ENCODE measurements at regions not wholly inside any gene's neighbourhood (a gene's known extent, or its start where the extent isn't known, plus 50 kb on each side); places are given as distances from the start of the nearest gene placed in this dataset.

- no TSS peak for BruUV-seq (replicated peaks)
- no peak for TF ChIP-seq HMBOX1 (IDR thresholded peaks at IDR 0.05)
- TF ChIP-seq BRD9 (IDR thresholded peaks at IDR 0.05; ENCODE audit: low read depth, partially characterized antibody) = no peak
- no peak for TF ChIP-seq CHD7 (IDR thresholded peaks at IDR 0.05; ENCODE audit: low read depth, low read length)
- no peak for TF ChIP-seq PATZ1 (CRISPR knock-in tag; IDR thresholded peaks at IDR 0.05; ENCODE audit: borderline replicate concordance)
- no peak for TF ChIP-seq BACH1 (tag; IDR thresholded peaks at IDR 0.05)
- no peak for TF ChIP-seq ZNF41 (CRISPR knock-in tag; conservative IDR thresholded peaks at IDR 0.05)
- no peak for TF ChIP-seq MCM2 (IDR thresholded peaks at IDR 0.05; ENCODE audit: low read depth)
- no peak for TF ChIP-seq SMARCA5 (IDR thresholded peaks at IDR 0.05)
- TF ChIP-seq SP1 (CRISPR knock-in tag; IDR thresholded peaks at IDR 0.05) = no peak
- no peak for TF ChIP-seq SIN3B (IDR thresholded peaks at IDR 0.05; ENCODE audit: low read depth)
Observed at GRCh38 chr5:68709239-68709638, 384.6 kb upstream of the SLC30A5 start.

More at GRCh38 chr5:68709239-68709638, 384.6 kb upstream of the SLC30A5 start:
- no peak overlapping the region for H3K4me2 ChIP-seq (ENCODE audit: insufficient read depth, low read length)
- ChIA-PET POLR2A (interaction anchor here (1.3 kb wide), 1 partner anchor 11 kb away, joined by 4 read pairs; no protein-coding TSS in a partner anchor), CTCF (ENCODE audit: low intra/inter-chr PET ratio) (no interaction called here)
- no peaks in the 10 kb centered on the region for H3K9me3 ChIP-seq (replicated peaks; ENCODE audit: control insufficient read depth, insufficient read depth, low read depth, low read length)
- H3K27me3 ChIP-seq (ENCODE audit: control insufficient read depth in 2 of 2, insufficient read depth in 2 of 2, low read length in 2 of 2) = no peaks in the 10 kb centered on the region; a peak in 1 of 5 replicates
- FAIRE-seq = no peak
- no peak for ATAC-seq
- no peak overlapping the region for H3K4me3 ChIP-seq
- DNase-seq (ENCODE audit: extremely low read depth in 1 of 4, low spot score in 3 of 4) = no peak
- peak overlapping the region; percentile 53; the same call in 1 of the 2 replicates for H2AFZ ChIP-seq (ENCODE audit: low read depth, low read length)
- no peaks in the 10 kb centered on the region for H3K79me2 ChIP-seq (ENCODE audit: control insufficient read depth, insufficient read depth, low read length)
- no peaks in the 10 kb centered on the region for H3K36me3 ChIP-seq (ENCODE audit: control insufficient read depth, insufficient read depth, low read length)
- in situ Hi-C loops (cut with MboI) (no loop called here), intact Hi-C loops (cut with micrococcal nuclease) (no loop called here)
- no peak overlapping the region for H3K9ac ChIP-seq (ENCODE audit: insufficient read depth in 1 of 2, low read depth in 2 of 2, low read length in 2 of 2)
- H3K9me1 ChIP-seq (ENCODE audit: control insufficient read depth, insufficient read depth, low read length) = no peaks in the 10 kb centered on the region
- H3K4me1 ChIP-seq (replicated peaks in 1 of 2; ENCODE audit: control insufficient read depth in 2 of 2, insufficient read depth in 2 of 2, low read length in 2 of 2) = peaks cover 0 to 5% of the 10 kb centered on the region in 2 experiments; a peak in 3 of 5 replicates
- no peaks in the 10 kb centered on the region for H4K20me1 ChIP-seq (replicated peaks; ENCODE audit: control insufficient read depth, insufficient read depth, low read length)
- WGBS (ENCODE audit: insufficient coverage, low coverage, missing lambda C conversion rate) = 63% methylated on average over 2 of the region's 2 CpGs
- H3K27ac ChIP-seq (ENCODE audit: extremely low read depth, low read depth, low read length) = no peak overlapping the region

All from K562 (cell line).